NCI-H1105 treated with DMSO at 0.1 percent for 48 hours (cell line): ENCODE measurements at regions not wholly inside any gene's neighbourhood (a gene's known extent, or its start where the extent isn't known, plus 50 kb on each side); places are given as distances from the start of the nearest gene placed in this dataset.
"Not testable (repeated sequence)": the region's sequence is repeated elsewhere in the genome, so short reads cannot be mapped to it uniquely, and the experiment has no call there.

Source experiments
- DNase-seq: peaks from one replicate; lab custom pipeline; 2025; lab: John Stamatoyannopoulos, UW

DNA sequence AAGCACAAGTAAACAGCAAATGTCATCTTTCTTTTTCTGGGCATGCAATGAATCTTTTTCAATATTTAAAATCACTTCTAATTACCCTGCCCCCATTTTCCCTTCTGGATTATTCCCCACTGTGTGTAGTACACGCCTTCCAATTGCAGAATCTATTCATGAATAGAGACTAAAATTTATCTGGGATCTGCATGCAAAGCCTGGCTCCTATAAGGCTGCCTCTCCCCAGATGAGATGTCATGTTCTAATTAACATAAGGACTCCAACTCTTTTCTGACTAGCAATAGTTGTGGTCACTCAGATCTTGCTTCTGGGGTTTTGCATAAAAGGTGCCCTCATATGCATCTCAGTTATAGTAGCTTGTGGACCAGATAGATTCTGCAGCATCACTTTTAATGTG is 473.5 kb downstream of the BTG1 start:
- no peak for DNase-seq

DNA sequence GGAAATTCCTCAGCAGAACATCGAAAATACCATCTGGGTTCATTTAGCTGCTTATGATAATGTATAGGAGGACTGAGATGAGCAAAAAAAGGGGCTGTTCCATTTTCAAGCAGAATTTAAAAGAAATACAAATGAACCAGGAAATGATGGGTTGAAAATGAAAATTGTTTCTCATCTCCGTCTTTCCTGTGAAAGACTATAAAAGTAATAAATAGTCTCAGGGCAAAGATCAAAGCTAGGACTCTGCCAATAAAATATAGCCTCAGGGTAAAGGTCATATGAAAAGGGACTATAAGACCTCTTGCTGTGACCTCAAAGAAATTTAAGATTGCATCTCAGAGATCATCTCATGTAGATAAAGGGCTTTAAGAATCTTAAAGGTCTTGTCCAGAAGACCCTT is 478.0 kb downstream of the BTG1 start:
- no peak for DNase-seq

DNA sequence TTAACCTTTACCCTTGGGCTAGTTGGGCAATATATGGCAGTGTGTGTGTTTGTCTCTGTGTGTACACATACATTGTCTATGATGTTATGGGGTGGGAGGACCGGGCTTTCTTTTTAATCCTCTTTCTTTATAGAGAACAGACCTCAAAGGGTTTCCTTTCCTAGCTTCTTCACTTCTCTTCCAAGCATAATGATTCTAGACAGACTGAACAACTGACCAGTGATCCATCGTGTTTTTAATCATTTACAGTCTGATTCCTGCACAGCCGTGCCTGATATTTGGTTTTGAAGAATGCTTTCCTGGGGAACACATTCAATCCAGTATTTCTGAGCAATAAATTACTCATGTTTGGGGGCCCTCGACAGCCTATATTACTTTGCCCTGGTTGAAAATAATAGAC is 481.1 kb upstream of the DCN start:
- no peak for DNase-seq

DNA sequence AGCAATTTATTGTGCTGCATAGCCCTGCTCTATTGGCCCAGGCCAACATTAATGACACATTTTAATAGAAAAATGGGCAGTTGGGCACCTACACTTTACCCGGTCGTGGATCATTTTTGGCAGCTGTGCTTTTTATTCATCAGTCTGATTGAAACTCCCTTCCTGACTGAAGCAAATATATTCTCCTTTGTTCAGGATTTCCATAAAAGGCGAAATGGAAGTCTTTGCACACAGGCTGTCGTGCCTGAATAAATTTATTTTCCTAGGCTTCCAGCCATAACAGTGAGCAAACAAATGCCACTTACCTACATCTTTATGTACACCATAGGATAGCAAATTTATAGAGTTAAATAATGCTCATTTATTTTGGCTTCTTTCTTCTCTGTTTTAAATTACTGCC is 480.7 kb upstream of the DCN start:
- DNase-seq, result peak; percentile 78

DNA sequence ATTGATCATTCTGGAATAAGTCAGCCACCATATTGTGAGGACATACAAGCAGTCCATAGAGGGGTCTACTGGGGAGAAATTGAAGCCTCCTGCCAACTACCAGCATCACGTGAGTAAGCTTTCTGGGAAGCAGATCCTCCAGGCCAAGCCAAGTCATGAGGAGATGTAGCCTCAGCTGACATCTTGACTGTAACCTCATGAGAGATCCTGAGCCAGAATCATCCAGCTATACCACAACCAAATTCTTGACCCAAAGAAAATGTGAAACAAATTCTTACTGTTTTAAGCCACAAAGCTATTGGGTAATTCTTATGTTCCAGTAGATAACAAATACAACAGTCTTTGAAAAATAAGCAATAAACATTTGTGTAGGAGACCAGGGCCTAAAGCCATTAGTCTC is 479.4 kb upstream of the DCN start:
- no peak for DNase-seq

DNA sequence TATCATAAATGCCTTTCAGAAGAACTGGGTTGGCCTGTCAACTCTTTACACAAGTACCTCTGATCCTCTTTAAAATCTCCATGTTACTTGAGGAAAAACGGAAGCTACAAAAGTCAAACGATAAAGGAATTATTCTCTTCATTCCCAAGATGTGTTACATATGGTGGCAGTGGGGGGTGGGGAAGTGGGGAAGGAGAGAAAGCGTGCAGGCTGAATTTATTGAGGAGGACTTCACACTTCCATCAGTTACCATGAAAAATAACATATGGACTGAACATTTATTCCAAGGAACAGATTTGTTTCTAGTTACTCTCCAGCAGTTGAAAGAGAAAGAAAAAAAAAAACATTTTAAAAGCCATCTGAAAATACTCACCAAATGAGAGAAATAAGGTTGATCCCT is 474.4 kb upstream of the DCN start:
- no peak for DNase-seq

DNA sequence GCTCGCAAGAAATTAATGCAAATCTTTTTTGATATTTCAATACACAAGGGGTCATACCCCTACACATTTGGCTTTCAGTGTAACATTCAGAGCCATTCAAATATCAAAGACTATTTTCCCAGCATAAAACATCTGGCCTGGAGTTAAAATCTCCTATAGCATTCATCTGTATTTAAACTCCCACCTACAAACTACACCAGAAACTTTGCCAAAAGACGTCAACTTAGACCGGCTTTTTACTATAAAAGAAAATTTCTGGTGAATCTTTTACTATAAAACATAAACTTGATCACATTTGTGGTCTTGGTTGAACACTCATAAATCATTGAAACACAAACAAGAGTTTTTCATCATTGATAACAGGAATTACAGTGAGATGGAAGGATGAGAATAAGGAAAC is 473.3 kb upstream of the DCN start:
- no peak for DNase-seq

DNA sequence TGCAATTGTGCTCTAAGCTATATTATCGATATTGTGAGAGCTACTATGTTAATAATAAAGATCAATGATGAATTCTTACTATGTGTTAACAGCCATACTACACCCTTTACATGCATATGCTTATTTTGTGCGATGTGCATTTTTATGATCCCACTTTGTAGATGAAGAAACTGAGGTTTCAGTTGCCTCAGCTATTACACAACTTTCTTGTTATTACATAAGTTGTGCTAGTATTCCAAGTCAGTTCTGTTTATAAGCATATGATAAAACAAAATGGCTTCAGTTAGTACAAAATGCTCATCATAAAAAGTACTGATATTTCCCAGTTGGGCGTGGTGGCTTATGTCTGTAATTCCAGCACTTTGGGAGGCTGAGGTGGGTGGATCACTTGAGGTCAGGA is 471.5 kb upstream of the DCN start:
- no peak for DNase-seq

DNA sequence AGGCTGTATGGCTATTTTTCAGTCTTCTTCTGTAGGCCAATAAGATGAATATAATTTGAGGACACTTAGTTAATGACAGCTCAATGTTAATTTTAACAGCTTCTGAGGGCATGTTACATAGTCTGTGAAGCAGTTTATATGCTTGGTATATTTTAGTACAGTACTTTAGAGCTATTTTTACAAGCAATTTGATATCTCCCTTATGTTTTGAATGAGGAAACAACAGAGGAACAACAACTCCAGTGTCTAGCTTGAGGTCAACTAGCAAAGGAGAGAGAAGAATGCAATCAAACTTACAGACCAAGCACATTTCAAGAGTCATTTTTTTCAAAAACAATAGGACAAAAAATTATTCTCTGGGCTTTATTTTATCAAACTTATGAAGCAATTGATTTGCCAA is 469.1 kb upstream of the DCN start:
- no peak for DNase-seq

DNA sequence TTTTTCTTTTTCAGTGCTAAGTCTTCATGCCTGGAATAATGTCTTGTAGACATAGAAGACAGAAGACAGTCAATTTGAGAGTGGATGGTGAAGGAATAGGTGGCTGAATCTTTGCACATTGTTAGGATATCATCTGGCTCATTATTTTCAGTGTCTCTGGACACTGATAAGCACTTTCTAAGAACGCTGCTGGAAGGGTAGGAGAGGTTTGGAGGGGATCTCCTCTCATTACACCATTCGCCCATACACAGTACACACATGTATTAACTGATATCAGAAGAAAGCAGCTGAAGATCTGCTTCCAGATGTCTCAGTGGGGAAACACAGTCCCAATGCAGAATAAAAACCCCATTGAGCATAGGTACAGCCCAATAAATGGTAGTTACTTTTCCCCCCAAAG is 461.1 kb upstream of the DCN start:
- no peak for DNase-seq

DNA sequence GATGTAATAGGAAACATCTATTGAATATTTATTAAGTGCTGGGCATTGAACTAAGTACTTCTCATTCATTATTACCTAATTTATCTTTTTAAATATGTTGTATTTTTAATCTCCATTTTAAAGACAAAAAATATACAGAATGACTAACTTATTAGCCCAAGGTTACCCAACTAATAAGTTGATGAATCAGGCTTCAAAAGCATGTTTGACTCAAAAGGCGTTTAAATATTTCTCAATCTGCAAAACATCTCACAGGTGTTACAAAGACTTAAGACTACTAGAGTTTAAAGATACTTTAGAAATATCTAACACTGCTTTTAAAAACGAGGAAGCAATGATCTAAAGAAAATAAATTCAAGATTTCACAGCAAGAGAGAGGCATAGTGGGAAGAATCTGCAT is 457.4 kb upstream of the DCN start:
- DNase-seq, result no peak

DNA sequence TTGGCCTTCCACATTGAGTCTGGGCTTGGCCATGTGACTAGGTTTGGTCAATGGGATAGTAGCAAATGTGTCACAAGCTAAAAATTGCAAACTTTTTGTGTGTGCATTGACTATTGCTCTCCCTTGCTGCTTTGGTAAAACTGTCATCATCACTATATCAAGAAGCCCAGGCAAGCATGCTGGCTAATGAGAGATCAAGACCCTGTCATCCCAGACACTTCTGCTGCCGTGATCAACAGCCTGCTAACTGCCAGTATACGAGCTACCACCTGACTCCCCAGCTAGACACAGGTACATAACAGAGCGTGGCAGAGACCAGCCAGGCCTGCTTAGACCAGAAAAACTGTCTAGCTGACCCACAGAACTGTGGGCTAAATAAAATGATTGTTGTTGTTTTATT is 456.7 kb upstream of the DCN start:
- no peak for DNase-seq

DNA sequence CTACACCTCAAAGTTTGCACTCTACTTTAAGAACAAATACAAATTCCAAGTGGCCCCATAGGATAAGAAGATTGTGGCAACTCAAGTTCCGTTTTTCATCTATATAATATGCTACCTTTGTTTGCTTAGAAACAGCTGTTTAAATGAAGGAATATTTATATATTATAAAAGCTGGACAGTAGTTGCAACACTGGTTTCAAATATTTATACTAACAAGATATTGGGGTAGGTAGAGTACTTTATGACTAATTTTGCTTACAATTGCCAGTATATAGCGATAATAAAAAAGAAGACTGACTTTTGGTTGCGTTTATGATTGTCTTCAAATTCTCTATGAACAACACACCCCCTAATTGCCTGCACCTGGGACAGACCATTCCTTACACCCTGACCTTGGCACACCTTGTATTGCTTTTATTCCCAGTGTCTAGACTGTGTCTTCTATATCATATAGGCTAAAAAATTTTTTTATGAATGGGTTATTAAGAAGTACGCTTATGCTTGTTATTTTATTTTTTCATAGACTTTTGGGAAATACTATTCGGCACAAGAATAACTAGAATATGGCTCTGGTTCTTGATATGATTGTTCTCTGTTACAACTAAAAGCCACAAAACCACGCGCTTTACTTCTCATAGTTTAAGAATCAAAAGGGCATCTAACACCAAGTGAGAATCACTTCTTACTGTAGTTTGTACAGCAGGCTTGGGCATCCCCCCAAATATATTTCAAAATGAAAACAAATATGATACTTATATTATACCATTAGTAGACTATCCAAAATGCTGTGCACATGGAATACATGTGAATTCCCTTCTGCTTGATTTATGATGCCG is 455.4 kb upstream of the DCN start:
- DNase-seq, result no peak

DNA sequence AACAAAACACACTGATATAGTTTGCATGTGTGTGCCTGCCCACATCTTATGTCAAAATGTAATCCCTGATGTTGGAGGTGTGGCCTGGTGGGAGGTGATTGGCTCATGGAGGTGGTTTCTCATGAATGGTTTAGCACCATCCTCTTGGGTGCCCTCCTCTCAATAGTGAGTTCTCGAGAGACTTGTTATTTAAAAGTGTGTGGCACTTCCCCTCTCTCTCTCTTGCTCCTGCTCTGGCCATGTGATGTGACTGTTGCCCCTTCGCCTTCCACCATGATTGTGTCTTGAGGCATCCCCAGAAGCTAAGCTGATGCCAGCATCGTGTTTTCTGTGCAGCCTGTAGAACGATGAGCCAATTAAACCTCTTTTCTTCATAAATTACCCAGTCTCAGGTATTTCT is 454.1 kb upstream of the DCN start:
- no peak for DNase-seq

DNA sequence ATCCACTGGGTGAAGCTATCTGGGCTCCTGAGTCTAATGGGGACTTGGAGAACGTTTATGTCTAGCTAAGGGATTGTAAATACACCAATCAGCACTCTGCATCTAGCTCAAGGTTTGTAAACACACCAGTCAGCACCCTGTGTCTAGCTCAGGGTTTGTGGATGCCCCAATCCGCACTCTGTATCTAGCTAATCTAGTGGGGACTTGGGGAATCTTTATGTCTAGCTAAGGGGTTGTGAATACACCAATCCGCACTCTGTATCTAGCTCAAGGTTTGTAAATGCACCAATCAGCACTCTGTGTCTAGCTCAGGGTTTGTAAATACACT is 451.7 kb upstream of the DCN start:
- DNase-seq, result not testable (repeated sequence)

DNA sequence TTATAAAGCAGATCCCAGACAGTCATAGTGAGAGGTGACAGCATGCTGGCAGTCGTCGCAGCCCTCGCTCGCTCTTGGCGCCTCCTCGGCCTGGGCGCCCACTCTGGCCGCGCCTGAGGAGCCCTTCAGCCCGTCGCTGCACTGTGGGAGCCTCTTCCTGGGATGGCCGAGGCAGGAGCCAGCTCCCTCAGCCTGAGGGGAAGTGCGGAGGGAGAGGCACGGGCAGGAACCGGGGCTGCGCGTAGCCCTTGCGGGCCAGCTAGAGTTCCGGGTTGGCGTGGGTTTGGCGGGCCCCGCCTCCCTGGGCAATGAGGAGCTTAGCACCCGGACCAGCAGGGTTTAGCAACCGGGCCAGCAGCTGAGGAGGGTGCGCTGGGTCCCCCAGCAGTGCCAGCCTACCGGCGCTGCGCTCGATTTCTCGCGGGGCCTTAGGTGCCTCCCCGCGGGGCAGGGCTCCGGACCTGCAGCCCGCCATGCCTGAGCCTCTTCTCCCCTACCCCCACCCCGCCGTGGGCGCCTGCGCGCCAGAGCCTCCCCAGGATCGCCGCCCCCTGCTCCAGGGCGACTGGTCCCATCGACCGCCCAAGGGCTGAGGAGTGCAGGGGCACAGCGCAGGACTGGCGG is 451.2 kb upstream of the DCN start:
- no peak for DNase-seq

DNA sequence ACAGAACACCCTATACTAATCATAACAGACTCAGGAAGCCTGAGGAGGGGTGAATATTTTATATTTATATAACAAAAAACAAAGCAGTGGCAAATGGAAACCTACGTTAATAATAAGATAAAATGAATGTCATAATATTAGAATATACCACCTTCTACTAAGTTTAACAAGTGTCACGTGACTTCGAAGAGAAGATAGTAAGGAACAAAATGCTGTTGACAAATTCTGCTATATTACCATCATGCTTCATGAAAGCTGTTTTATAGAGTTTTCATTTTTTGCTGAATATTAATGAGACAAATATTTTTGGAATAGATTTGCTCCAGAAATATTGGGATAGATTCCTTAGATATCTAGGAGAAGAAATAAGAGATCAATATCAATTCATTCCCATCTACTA is 450.6 kb upstream of the DCN start:
- DNase-seq, result no peak

DNA sequence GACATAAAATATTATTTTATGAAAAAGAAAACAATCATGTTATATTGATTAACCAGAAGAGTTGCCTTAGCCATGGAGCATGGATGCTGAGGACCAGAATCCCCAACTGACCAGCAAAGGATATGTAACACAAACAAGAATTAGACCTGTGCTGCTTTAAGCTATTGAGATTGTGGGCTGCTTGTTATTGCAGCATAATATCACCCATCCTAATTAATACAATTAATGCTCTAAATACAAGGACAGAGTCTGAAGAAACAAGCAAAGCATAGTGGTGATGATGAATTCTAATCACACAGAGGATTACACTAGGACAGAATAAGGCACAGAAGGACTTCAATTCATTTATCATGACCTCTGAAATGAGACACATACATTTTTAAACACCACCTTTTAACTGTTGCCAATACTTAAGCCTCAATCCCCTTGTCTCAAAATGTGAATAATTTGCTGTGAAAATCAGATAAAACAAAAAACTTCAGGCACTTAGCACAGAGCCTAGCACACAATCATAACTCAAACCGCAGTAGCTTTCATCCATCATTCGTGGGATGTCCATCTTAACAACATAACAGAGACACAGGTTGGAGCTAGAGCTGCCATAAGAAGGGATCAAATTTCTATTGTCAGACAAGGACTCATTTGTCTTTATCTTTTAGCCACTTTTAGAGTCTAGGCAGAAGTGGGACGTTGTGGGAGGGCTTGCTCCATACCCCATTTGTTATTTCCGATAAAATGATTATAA is 449.6 kb upstream of the DCN start:
- DNase-seq, result no peak

DNA sequence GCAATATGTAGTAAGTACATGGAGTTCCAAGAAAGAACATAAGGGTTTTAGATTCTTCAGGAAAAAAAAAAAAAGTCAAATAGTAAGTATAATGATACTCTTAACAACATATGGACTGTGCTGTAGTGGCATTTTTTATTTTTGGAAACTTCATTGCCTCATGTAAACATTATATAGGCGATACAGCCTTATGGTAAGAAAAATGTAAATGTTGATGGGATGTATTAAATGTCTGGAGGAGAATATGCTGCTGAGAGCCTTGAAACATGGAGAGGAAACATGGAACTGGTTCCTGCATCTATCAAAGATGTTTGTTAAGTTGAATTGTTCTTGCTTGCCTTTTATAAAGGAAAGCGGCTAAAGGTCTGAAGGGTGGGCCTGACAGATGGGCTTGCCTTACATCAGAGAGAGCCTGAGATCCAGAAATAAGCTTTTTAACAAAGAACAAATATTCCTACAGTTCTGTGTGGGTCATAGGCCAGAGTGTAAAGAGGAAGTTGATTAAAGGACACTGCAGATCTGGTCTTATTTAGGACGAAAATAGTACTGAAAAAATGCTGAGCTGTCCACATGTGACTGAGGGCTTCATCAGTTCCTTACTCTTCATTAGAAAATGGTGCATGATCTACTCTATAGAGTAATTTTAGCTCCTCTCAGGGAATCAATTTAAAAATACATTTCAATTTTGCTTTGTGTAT is 448.1 kb upstream of the DCN start:
- DNase-seq, result no peak

DNA sequence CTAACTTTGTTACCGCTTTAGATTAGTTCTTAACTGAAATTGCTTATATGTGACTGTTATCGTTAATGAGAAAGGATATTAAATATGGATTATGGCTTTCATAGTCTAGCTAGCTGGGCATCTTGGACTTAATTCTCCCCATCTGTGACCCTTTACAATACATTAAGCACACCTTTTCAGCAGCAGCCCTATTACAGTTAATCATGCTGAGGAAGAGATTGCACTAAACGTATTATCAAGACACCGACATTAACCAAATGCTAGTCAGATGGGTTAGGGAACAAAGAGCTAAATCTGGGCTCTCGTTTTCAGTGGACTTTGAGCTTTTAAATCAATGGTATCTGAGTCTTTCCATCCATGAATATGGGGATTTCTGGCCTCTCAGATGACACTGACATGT is 447.5 kb upstream of the DCN start:
- no peak for DNase-seq

DNA sequence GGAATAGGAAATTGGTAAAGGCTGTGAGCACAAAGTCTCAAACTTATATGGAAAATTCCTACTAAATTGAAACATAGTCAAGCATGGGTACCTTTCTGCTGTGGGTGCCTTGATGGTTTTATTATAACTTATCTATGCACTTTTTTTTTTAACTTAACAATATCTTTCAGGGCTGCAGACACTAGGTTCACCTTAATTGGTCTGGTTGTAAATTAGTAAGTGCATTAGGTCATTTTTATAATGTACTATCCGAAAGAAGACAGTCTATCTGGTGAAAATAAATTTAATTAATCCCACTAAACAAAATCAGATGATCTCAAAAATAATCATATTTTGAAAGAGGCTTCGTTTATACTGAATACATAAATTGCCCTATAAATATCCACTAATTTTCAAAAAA is 446.8 kb upstream of the DCN start:
- DNase-seq, result no peak

DNA sequence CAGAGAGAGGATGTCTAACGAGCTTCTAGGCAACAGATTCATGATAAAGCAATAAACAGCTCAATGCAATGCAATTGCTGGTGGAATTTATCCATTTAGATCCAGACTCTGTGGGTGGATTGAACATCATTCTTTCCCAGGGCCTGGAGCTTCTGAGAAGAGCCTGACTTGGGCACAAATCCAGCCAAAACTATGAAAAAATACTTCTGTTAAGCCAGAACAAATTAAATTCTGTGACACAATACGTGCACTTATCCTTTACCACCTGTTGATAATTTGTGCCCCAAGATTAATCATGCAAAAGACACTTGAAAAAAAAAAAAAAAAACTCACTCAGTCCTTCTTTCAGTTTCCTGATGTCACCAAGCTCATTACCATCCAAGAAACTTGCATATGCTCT is 446.0 kb upstream of the DCN start:
- peak; percentile 22 for DNase-seq

DNA sequence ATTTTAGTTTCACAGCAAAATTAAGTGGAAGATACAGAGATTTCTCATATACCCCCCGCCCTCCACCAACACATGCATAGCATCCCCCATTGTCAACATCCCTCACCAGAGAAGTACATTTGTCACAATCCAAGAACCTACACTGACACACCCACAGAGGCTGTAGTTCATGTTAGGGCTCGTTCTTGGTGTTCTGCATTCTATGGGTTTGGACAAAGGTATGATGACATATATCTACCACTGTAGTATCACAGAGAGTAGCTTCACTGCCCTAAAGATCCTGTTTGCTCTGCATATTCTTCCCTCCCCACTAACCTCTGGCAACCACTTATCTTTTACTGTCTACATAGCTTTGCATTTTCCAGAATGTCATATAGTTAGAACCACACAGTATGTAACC is 444.6 kb upstream of the DCN start:
- DNase-seq, result no peak
